RWPE1 (cell line): ENCODE measurements at regions not wholly inside any gene's neighbourhood (a gene's known extent, or its start where the extent isn't known, plus 50 kb on each side); places are given as distances from the start of the nearest gene placed in this dataset.
A peak's percentile ranks its signal among the peaks of the same experiment; 100 is the strongest.

ENCODE experiments used
- CTCF ChIA-PET: fragments of 350-600 bp; sonication (Branson Sonifier 250); formaldehyde crosslinking; extraction: SDS; loops from one replicate; lab custom pipeline; 2021; lab: Yijun Ruan, JAX
- POLR2A ChIA-PET: fragments of 400-600 bp; formaldehyde crosslinking; extraction: SDS; loops from one replicate; lab custom pipeline; 2020; ENCODE audit warnings: antibody characterized with exemption; ENCODE audit not compliant: low non-redundant PET; lab: Yijun Ruan, JAX
- DNase-seq: peaks from one replicate; pipeline ENCODE4 v3.0.0; 2012; ENCODE audit warnings: low spot score
- H3K27ac ChIP-seq: fragments of 450-650 bp; 2 replicates; pipeline ENCODE4 v1.5.1; 2017
- CTCF ChIP-seq: fragments of 450-650 bp; conservative IDR thresholded peaks from 2 replicates; pipeline ENCODE4 v1.5.1; 2017; ENCODE audit warnings: low read depth, mild to moderate bottlenecking

- POLR2A ChIA-PET = no interaction called here
- no peak overlapping the region for H3K27ac ChIP-seq
- TF ChIP-seq CTCF = no peak
- no peak for DNase-seq
- CTCF ChIA-PET = no interaction called here
Measured at GRCh38 chr14:54189333-54189732, 207.5 kb upstream of the CDKN3 start.

- peak; percentile 68 for DNase-seq
- CTCF ChIA-PET = no interaction called here
Measured at GRCh38 chr14:54189748-54190354, 207.0 kb upstream of the CDKN3 start.

GRCh38 chr14:54191846-54192245, 205.0 kb upstream of the CDKN3 start:
- TF ChIP-seq CTCF = no peak
- ChIA-PET CTCF (interaction anchor here (0.7 kb wide), 1 partner anchor 43 kb away, joined by 4 read pairs; no protein-coding TSS in a partner anchor), POLR2A (no interaction called here)
- DNase-seq = no peak
- no peak overlapping the region for H3K27ac ChIP-seq

More at GRCh38 chr14:54189748-54190354, 207.0 kb upstream of the CDKN3 start:
- POLR2A ChIA-PET = no interaction called here
- TF ChIP-seq CTCF = no peak
- no peak overlapping the region for H3K27ac ChIP-seq

GRCh38 chr14:54192610-54193009, 204.2 kb upstream of the CDKN3 start:
- H3K27ac ChIP-seq = no peak overlapping the region
- ChIA-PET CTCF (interaction anchor here (0.7 kb wide), 1 partner anchor 44 kb away, joined by 4 read pairs; no protein-coding TSS in a partner anchor), POLR2A (no interaction called here)
- DNase-seq = no peak
- TF ChIP-seq CTCF = no peak

- ChIA-PET POLR2A (no interaction called here), CTCF (interaction anchor here (0.7 kb wide), 1 partner anchor 835 kb away, joined by 3 read pairs; no protein-coding TSS in a partner anchor)
- DNase-seq = no peak
- H3K27ac ChIP-seq = no peak overlapping the region
- no peak for TF ChIP-seq CTCF
Measured at GRCh38 chr14:54193871-54194270, 202.9 kb upstream of the CDKN3 start.

GRCh38 chr14:54194501-54194900, 202.3 kb upstream of the CDKN3 start:
- CTCF ChIA-PET = interaction anchor here (0.6 to 0.7 kb wide), 2 partner anchors 353 to 835 kb away, joined by 3 read pairs; no protein-coding TSS in a partner anchor
- no peak for TF ChIP-seq CTCF
- no peak overlapping the region for H3K27ac ChIP-seq
- no peak for DNase-seq
- POLR2A ChIA-PET = no interaction called here
